Right lobe of liver (tissue), 6 donors: ENCODE measurements at regions not wholly inside any gene's neighbourhood (a gene's known extent, or its start where the extent isn't known, plus 50 kb on each side); places are given as distances from the start of the nearest gene placed in this dataset.

Experiments used
- ATAC-seq, 4 donors: fragments of 200-7000 bp; cut with Tn5 transposase; one replicate each; pipeline ENCODE4 v1.9.1; 2020; ENCODE audit warnings: mild to moderate bottlenecking in 4 of 4, moderate library complexity in 4 of 4
- DNase-seq, 3 donors: peaks; one replicate each; pipeline ENCODE4 v3.0.0-alpha.2; 2020
- H3K27ac ChIP-seq, 3 donors: fragments of 200-600 bp; one replicate each; pipeline ENCODE4 v1.8.0; 2022
- H3K27me3 ChIP-seq, 2 donors: fragments of 200-600 bp; one replicate each; pipeline ENCODE4 v1.8.0; 2022
- H3K36me3 ChIP-seq, 4 donors: fragments of 200-600 bp; sonication (generic) in 1 of 4; one replicate each; pipeline versions ENCODE4 v1.5.1 to v1.8.0; 2017 to 2022; ENCODE audit warnings: control low read depth in 1 of 4
- H3K4me1 ChIP-seq, 4 donors: fragments of 200-600 bp; sonication (generic) in 1 of 4; one replicate each; pipeline versions ENCODE4 v1.5.1 to v1.8.0; 2017 to 2022; ENCODE audit warnings: control low read depth in 1 of 4
- H3K4me3 ChIP-seq, 3 donors: fragments of 200-600 bp; one replicate each; pipeline ENCODE4 v1.8.0; 2022
- H3K9me3 ChIP-seq, 4 donors: fragments of 200-600 bp; sonication (generic) in 1 of 4; one replicate each; pipeline versions ENCODE4 v1.5.1 to v1.8.0; 2017 to 2022; ENCODE audit warnings: control low read depth in 1 of 4
- POLR2A ChIP-seq: fragments of 450-650 bp; IDR thresholded peaks from one replicate; pipeline ENCODE4 v1.6.1; 2017; ENCODE audit warnings: antibody characterized with exemption, mild to moderate bottlenecking
- WGBS: methylation state at CpG from one replicate; pipeline ENCODE4 v1.1.6; 2018; ENCODE audit warnings: low coverage, low lambda C conversion rate; ENCODE audit not compliant: insufficient coverage; ENCODE audit errors: missing lambda C conversion rate; 5-methylcytosine and 5-hydroxymethylcytosine counted together
- intact Hi-C, 2 donors: fragments of 100-400 bp; cut with DNase I; formaldehyde crosslinking; loops; one replicate each; pipeline versions ENCODE4 v1.11.2 to v1.14.1; 2022
- TF ChIP-seq, protein P1 (sequence below), 4 donors: fragments of 200-600 bp in 3 of 4; fragments of 450-650 bp in 1 of 4; IDR thresholded peaks; one replicate each; pipeline versions ENCODE4 v1.5.1 to v1.8.0; 2016 to 2022; ENCODE audit warnings: antibody characterized with exemption in 4 of 4, mild to moderate bottlenecking in 2 of 4
- donor health status: DM: no; HTN: yes; CAD: no.
- donor health status: DM: no; HTN: no; CAD: no.
- donor health status: DM: no; HTN: no; CAD: no.
- donor health status: DM: no; HTN: yes; CAD: no.
- donor health status: DM: no; HTN: yes; CAD: no.

- Histone ChIP-seq H3K27ac (no peak overlapping the region), H3K9me3 (no peaks in the 10 kb centered on the region), H3K27me3 (no peaks in the 10 kb centered on the region), H3K4me3 (no peak overlapping the region), H3K36me3 (no peaks in the 10 kb centered on the region), H3K4me1 (no peaks in the 10 kb centered on the region)
- intact Hi-C loops, result no loop called here
- DNase-seq (no peak), ATAC-seq (no peak)
- TF ChIP-seq, protein P1, sequence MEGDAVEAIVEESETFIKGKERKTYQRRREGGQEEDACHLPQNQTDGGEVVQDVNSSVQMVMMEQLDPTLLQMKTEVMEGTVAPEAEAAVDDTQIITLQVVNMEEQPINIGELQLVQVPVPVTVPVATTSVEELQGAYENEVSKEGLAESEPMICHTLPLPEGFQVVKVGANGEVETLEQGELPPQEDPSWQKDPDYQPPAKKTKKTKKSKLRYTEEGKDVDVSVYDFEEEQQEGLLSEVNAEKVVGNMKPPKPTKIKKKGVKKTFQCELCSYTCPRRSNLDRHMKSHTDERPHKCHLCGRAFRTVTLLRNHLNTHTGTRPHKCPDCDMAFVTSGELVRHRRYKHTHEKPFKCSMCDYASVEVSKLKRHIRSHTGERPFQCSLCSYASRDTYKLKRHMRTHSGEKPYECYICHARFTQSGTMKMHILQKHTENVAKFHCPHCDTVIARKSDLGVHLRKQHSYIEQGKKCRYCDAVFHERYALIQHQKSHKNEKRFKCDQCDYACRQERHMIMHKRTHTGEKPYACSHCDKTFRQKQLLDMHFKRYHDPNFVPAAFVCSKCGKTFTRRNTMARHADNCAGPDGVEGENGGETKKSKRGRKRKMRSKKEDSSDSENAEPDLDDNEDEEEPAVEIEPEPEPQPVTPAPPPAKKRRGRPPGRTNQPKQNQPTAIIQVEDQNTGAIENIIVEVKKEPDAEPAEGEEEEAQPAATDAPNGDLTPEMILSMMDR (IDR thresholded peaks at IDR 0.05), result no peak
- no peak for TF ChIP-seq POLR2A
- 88% methylated on average over 3 of the region's 6 CpGs for WGBS
Observed at GRCh38 chr10:110373059-110373458, 68.3 kb upstream of the SMNDC1 start.

DNA sequence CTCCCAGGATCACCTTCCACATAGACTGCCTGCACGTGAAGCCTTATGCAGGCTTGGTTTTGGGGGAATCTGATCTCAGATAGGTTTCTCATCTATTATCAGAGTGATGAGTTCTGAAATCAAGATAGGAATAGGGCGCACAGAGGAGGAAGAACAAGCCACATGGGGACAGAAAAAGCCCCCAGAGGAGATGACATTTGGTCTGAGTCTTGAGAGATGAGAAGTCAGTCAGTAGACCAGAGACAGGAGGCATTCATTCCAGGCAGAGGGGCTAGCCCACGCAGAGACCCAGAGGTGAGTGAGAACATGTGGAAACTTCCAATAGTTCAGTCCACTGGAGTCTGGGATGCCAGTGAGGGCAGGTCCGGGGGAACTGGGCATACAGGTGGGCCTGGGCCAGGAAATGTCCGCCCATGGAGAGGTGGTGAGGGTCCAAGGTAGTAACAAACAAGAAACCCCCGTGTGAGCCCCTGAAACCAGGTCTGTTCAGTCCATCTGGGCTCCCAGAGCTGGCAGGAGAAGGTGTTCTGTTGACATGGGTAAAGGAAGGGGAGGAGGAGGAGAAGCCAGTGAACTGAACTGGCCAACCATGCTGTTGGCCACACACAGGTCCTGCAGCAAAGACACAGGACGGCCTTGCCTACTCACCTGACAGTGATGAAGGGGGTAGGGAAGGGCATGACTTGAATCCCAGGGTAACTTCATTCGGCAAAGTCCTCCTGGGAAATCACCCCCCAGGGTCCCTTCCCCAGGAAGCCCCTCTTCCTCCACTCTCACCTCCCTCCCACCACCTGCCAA, 69.3 kb upstream of the SMNDC1 start:
- H3K9me3 ChIP-seq, result no peaks in the 10 kb centered on the region
- no peaks in the 10 kb centered on the region for H3K36me3 ChIP-seq
- no peak overlapping the region for H3K27ac ChIP-seq
- H3K4me1 ChIP-seq, result no peaks in the 10 kb centered on the region
- DNase-seq (no peak), ATAC-seq (no peak)
- WGBS, result 91% methylated on average over 5 of the region's 8 CpGs
- intact Hi-C loops, result no loop called here
- TF ChIP-seq, protein P1 (IDR thresholded peaks at IDR 0.05), result no peak
- no peak for TF ChIP-seq POLR2A
- no peak overlapping the region for H3K4me3 ChIP-seq
- H3K27me3 ChIP-seq, result no peaks in the 10 kb centered on the region

DNA sequence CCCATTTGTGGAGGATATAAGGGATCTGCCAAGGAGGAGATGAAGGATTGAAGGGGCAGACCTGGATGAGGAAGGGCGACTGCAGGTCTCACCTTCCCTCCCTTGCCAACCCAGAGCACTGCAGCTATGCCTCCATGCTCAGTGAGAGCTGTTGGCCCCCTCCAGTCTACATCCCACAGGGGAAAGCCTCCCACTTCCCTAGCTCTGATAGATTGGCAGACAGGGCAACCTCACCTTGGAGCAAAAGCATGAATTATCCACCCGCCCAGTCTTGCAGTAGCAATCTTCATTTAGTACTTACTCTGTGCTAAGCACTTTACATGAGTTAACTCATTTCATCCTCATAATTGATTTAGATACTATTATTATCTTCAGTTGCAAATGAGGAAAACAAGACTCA, 70.4 kb upstream of the SMNDC1 start:
- no peaks in the 10 kb centered on the region for H3K27me3 ChIP-seq
- H3K27ac ChIP-seq, result no peak overlapping the region
- H3K4me3 ChIP-seq, result no peak overlapping the region
- WGBS, result 88% methylated on average over 1 of the region's 2 CpGs
- no peak for TF ChIP-seq POLR2A
- TF ChIP-seq, protein P1 (IDR thresholded peaks at IDR 0.05), result no peak
- H3K9me3 ChIP-seq, result no peaks in the 10 kb centered on the region
- H3K36me3 ChIP-seq, result no peaks in the 10 kb centered on the region
- no peaks in the 10 kb centered on the region for H3K4me1 ChIP-seq
- no peak for ATAC-seq
- no peak for DNase-seq
- intact Hi-C loops, result no loop called here

DNA sequence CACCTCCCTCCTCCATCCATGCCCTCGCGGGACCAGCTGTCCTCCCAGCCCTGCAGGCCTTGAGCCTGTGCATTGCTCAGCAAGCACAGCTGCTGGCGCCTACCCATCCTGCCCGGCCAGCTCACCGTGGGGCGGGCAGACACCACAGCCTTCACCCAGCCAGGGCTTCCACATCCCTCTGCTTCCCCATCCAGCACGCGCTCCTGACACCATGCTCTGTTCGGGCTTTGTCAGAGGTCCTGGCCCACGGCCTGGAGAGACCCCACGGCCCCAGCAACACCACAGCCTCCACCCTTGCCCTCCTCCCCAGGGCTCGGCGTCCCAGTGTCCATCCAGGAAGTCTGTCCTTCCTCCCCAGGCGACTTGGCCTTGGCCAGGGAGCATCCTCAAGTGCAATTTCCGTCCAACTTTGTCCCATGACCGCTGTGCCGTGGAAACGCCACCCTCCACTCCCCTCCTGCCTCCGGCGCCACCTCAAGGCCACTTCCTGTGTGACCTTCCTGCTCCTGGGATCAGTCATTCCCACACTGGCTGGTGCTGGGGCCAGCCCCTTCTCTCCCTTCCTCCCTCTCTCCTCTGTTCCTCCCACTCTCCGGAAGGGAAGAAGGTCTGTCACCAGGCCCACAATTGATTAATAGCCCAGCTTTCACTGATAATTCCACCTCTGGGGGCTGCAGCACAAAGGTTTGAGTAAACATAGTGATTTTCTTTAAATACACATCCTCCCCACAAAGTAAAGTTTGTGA, 71.5 kb upstream of the SMNDC1 start:
- DNase-seq, result peak; percentile 68 to 80 (median 72)
- ATAC-seq, result peak; percentile 80 to 88 (median 83)
- TF ChIP-seq, protein P1 (IDR thresholded peaks at IDR 0.05), result no peak
- TF ChIP-seq POLR2A, result no peak
- no peaks in the 10 kb centered on the region for H3K4me1 ChIP-seq
- no peaks in the 10 kb centered on the region for H3K36me3 ChIP-seq
- intact Hi-C loops, result no loop called here
- H3K4me3 ChIP-seq, result no peak overlapping the region
- H3K27me3 ChIP-seq, result no peaks in the 10 kb centered on the region
- H3K9me3 ChIP-seq, result no peaks in the 10 kb centered on the region
- 45% methylated on average over 11 of the region's 21 CpGs for WGBS
- peak overlapping the region in 2 of 3 donors; percentile 13 to 24 for H3K27ac ChIP-seq
